Mucosa of gallbladder (tissue), 1 donor: ENCODE measurements at regions not wholly inside any gene's neighbourhood (a gene's known extent, or its start where the extent isn't known, plus 50 kb on each side); places are given as distances from the start of the nearest gene placed in this dataset.
"Not testable (repeated sequence)": the region's sequence is repeated elsewhere in the genome, so short reads cannot be mapped to it uniquely, and the experiment has no call there.

Source experiments
- DNase-seq: peaks from one replicate; pipeline ENCODE4 v3.0.0-alpha.2; 2020; ENCODE audit warnings: low spot score
- donor health status: DM: no; HTN: no; CAD: no.

DNA sequence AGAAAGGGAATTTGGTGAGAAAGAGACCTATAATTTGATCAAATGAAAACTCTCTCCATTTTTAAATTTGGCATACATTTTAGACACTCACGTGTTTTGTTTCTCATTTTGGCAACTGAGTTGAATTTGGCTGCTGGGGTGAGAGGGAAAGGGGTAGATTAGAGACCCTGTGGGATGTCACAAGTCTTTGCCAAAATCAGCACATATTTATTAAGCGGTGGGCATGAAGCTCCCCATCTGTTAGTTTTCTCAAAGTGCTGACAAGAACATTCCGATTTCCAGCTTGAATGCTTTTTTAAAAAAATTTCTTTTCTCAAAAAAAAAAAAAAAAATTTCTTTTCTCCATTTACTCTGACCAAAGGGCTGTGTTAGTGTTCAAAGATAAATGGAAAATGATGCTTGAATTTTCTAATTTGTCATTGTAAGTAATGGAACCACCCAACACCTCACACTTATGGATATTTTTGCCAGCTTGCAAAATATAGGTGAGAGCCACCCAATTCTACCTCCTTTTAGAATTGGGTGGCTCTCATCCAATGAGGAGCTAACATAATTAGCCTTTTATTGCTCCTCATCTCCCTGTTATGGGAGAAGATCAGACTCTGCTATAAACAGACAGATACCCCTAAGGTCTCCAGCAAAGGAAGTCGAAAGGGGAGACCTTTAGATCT is 222.9 kb upstream of the FN1 start:
- DNase-seq = no peak

DNA sequence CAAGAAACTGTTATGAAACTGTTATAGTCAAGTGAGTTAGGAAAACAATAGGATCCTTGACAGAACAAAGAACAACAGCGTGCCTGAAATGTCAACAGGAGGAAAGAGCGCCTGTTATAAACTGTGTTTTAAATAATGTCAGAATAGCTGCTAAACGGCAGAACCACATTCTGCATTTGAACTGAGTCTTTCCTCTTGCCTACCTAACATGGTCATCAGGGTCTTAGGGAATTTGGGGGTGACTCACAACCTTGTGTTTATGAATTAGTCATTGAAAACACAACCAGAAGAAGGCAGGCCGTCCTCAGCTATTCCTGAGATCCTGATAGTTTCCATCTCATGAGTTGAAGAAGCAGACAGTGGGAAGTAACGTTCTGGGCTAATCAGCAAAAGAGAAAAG is 222.0 kb upstream of the FN1 start:
- DNase-seq = no peak

DNA sequence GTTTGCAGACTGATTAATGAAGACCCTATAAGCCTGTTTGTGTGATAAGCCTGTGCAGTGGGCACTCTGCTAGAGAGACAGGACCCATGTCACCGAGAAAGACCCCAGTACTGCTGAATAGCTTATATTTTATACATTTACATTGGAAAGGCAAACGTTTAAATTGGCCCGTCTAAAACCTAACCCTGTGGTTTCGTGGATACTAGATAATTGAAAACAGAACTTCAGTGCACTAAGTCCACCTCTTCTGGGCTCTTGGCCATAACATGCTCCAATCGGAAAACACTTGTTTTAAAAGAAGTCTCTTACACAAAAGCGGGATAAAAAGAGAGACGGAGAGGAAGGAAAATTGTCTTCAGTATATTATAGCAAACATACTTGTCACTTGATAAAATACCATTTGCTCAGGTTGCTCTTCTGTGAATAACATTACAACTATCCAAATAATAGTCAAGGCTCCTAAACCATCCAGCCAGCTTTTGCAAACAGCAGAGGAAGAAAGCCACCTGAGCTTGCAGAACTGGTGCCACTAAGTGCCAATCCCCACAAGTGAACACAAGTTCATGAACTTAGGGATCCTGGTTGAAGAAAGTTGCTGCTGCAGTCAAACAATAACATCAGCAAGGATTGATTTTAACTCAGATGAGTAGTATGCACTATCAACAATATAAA is 218.4 kb upstream of the FN1 start:
- peak; percentile 46 for DNase-seq

DNA sequence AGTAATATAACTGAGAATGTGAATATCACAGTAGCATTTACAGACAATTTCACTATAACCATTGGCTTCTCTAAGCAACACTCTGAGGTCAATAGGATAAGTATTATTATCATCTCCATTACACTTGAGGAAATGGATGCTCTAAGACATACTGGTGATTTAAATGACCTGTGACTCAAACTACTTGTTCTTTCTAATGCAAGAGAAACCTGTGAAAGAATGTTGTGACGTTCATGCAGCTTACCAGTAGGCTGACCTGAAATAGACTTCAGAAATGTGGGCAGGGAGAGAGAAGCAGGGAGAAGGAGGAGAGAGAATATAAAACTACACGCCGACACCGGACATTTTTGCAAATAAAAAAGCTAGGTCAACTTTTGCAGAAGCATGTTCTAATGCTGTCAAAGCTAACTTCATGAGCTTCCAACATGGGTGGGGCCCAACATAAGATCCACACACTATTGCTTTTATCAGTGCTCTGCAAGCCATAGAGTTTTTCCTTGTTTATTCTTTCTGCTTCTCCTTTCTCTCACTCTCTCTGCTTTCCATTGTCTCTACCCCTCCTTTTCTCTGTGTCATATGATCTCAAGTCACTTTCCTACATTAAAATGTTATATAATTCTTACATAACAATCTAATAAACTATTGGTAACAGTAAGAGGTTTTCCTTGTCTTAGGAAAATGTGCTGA is 217.6 kb upstream of the FN1 start:
- no peak for DNase-seq

DNA sequence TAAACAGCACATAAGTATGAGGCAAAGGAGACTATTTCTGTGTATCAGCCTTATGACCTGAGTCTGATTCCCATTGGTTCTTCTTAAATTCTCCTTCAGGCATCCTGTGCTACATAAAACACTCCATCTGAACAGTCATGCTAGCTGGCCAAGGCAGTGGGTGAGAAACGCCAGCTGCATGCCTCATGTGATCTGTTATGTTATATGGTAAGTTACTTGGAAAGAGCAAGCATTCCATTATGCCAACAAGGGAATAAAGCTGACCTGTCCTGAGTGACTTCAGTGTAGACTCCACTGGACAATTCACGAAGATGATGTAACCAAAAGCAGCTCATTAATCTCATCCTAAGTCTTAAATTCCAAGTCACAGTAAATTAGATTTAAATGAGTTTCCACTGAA is 216.5 kb upstream of the FN1 start:
- DNase-seq = no peak

DNA sequence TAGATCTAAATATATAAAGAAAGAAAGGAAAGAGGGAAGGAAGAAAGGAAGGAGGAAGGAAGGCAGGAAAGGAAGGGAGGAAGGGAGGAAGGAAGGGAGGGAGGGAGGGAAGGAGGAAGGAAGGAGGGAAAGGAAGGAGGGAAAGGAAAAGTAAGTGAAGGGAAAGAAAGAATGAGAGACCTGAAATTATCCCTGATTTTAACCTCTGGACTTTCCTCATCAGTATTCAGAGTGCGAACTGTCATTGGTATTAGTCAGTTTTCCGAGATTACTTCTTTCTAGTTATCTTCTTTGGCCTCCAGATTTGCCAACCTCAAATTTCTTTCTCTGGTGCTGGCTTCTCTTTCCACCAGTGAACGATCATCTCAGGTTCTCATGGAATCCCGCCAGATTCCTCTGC is 215.5 kb upstream of the FN1 start:
- no peak for DNase-seq

DNA sequence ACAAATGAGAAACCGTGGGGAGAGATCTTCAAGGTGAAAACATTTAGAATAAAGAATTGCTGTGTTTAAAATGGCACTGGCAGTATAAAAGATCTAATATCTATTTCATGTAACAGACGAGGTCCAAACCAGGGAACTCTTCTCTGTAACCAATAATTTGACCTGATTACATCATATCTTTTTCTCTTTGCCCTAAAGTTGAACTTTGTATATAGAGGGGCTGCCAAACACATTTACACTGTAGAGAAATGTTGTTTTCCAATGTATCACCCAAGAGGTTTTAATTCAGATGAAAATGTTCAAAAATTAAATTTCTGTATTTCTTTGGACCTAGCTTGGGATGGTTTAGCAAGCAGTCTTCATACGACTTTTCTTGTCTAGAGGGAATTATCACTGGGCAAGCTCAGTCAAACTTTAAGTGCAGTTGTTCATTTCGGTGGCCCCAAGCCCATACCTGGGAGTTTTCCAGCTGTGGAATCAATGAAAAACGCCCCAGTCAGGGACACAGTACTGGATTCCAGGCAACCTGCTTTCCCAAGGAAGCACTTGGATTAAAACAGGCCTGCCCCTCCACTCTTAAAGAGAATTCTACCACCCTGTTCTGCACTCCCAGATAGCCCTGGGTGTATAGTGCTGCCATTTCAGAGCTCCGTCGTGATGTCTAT is 208.5 kb upstream of the FN1 start:
- no peak for DNase-seq

DNA sequence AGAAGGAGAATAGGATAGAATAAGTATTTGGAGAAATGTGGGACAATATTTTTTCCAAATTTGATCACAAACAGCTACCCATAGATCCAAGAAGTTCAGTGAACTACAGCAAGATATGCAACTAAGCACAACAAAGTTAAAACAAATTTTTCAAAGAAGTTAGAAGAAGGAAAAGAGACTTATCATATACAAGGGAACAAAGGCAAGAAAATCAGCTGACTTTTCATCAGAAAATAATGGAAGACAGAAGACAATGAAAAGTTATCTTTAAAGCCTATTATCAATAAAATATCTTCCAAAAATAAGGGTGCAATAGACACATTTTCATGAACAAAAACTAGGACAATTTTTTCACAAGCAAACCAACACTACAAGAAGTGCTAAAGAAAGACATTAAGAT is 202.8 kb upstream of the FN1 start:
- DNase-seq = no peak

DNA sequence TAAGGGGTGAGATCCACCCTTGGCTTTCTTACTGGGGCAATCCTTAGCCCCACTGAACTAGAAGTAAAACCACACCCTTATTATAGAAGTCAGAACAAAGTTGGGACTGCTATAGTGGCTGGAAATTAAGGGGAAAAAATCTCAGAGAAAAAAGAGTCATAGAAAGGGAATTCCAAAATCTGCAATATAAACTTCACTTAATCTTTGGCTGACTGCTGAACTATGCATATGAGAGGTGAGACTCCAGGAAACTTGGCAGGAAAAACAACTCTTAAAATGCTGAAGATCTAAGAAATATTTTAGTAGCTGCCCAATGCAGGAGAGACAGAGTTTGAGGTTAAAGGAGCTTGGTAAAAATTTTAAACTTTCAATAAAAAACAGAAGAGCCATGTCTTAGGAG is 201.8 kb upstream of the FN1 start:
- no peak for DNase-seq

DNA sequence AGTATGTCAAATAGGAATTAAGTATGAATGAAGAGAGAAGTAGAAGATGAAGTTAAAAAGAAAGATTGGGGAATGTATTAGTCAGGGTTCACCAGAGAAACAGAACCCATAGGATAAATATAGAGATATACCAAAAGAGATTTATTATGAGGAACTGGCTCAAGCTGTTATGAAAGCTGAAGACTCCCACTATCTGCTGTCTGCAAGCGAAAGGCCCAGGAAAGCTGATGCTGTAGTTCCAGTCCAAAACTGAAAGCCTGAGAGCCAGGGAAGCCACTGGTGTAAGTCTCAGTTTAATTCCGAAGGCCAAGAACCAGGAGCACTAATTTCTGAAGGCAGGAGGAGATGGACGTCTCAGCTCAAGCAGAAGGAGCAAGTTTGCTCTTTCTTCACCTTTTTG is 200.9 kb upstream of the FN1 start:
- DNase-seq = no peak

DNA sequence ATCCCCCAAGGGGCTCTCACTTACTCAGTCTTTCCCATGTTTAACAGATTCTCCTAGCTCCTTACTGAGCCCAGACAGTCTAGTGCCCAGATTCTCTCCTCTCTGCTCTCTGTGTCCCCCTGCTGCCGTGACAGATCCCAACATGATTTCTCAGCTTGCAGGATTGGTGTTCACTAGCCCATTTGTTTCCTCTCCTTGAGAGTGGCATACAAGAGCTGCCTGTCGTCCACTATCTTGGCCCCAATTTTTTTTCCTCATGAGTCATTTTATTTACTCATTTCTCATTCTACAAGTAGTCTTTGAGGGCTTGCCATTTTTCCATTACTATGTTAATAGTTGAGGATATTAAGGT is 199.9 kb upstream of the FN1 start:
- no peak for DNase-seq

DNA sequence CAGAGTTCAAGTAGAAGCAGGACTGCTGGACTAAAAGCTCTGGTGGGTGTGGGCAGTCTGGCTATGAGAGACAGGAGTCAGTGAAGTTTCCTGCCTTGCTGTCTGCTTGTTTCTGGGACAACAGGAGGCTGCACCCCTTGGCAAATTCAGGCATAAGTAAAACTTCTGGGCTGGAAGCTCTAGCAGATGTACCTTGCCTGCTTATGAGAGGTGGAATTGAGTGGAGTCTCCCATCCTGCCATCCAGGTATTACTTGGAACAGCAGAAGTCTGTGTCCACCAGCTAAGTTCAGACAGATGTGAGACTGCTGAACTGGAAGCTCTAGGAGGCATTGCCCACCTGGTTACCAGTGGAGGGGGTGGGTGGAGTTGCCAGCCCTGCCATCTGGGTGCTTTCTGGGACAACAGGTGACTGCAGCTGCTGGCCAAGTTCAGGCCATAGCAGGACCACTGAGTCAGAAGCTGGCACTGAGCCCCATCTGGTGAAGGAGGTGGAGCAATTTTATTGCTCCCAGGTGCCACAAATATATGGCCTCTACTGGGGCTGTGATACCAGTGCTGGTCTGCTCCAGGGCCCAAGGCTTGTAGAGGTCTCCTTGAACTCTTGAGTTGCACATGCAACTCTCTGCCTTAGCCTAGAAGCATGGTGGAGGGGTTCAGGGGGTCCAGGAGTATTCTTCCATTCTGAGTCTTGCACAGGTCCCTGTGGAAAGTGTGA is 199.4 kb upstream of the FN1 start:
- no peak for DNase-seq

DNA sequence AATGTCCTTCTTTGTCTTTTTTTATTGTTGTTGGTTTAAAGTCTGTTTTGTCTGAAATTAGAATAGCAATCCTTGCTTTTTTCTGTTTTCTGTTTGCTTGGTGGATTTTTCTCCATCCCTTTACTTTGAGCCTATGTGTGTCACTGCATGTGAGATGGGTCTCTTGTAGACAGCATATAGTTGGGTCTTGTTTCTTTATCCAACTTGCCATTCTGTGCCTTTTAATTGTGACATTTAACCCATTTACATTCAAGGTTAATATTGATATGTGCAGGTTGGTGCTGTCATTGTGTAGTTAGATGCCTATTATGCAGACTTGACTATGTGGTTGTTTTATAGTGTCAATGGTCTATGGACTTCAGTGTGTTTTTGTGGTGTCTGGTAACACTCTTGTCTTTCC is 197.5 kb upstream of the FN1 start:
- no peak for DNase-seq

DNA sequence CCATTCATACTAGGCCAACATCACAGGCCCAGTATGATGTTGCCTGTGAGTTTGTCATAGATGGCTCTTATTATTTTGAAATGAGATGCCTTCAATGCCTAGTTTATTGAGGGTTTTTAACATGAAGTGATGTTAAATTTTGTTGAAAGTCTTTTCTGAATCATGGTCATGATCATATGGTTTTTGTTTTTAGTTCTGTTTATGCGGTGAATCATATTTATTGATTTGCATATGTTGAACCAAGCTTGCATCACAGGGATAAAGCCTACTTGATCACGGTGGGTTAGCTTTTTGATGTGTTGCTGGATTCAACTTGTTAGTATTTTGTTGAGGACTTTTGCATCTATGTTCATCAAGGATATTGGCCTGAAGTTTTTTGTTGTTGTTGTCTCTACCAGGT is 195.8 kb upstream of the FN1 start:
- DNase-seq = no peak

DNA sequence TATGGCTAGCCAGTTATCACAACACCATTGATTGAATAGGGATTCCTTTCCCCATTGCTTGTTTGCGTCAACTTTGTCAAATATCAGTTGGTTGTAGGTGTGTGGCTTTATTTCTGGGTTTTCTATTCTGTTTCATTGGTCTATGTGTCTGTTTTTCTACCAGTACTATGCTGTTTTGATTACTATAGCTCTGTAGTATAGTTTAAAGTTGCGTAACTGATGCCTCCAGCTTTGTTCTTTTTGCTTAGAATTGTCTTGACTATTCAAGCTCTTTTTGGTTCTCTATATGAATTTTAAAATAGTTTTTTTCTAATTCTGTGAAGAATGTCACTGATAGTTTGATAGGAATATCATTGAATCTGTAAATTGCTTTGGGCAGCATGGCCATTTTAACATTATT is 194.9 kb upstream of the FN1 start:
- not testable (repeated sequence) for DNase-seq

DNA sequence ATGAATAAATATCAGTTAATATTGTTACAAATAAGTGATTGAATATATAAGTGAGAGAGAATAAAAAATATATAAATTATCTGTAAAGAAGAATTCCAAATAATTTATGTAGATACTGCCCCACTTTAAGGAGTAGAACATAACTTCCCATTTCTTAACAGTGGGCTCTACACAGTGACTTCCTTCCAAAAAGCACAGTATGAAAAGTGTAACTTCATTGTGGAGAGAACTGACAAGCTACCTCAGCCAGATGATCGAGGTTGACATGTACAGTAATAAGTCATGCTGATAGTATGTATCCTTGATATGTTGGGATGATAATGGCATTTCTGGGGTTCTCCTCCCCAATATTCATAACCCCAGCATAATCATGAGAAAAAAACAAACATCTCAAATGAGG is 191.9 kb upstream of the FN1 start:
- DNase-seq = no peak

DNA sequence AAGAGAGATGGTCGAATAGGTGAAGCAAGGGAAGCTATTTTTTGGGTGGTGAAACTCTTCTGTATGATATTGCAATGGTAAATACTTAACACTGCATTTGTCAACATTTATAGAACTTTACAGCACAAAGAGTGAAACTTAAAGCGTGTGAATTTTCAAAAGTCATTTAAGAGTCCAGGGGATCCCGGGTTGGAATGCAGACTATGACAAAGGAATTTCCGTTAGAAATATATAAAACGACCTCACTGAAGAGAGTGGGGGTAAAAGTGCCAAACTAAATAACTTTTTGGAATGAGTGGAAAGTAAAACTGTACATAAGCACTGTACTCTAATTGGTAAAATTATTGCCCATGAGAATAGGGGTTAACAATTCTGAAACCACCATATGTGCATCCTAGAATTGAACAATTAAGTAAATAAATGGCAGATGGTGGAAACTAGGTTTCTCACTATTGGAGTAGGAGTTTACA is 191.0 kb upstream of the FN1 start:
- DNase-seq = no peak

DNA sequence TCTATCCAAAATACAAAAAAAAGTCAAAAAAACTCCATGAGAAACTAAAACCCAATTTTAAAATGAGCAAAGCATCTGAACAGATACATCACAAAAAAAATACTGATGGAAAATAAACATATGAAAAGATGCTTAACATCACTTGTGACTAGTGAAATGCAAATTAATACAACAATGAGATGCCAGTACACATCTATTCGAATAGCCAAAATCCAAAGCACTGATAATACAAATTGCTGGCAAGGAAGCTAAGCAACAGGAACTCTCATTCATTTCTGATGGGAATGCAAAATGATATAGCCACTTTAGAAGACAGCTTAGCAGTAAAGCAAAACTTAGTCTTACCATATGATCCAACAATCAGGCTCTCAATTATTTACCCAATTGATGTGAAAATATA is 190.2 kb upstream of the FN1 start:
- DNase-seq = no peak

DNA sequence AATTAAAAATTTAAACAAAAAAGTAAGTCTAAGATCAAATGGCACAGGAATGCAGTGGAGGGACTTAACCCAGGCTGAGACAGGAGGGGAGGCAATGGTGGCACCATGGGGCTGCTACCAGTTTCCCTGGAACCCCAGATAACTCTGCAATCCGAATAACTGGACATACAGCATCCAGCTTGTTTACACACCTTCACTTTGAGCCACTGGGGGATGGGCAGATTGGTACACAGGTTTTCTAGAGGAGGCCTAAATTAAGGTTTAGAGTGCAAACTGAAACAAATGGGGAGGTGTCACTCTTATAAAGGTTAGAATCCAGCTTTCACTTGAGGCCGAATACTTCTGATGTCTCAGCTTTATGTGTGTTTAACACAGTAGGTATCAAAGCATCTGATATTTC is 189.3 kb upstream of the FN1 start:
- DNase-seq = no peak

DNA sequence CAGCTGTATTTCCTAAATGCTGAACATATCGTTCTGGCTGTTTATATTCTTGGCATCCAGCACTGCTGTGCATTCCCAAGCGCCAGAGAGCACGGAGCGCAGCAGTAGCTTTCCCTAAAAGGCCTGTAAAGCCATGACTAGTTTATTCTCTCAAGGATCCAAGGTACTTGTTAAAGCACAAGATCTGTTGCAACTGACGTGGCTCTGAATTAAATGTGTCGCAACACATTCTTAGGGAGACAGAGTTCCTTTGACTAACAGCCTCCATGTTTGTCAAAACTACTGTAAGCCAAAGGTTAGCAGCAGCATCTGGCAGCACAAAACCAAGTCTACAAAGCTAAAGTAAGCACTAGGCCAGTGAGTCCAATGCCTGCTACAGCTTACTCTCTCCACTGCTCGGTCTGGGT is 188.6 kb upstream of the FN1 start:
- peak; percentile 39 for DNase-seq

DNA sequence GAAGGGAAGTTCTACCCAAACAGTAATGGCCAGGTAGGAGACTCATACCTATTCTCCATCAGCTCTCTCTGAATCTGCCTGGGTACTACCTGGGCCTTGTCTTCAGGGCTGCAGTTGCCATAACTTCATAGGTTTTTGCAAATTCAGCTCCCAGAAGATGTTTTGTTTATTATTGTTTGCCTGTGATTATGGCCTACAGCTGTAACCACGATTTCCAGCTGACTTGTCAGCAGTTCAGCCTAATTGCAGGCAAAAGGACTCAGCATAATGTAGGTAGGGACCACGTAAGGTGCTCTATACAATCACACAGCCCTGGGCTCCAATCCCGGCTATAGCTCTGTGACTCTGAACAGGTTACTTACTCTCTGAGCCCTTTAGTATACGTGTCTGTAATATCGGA is 187.0 kb upstream of the FN1 start:
- DNase-seq = no peak

DNA sequence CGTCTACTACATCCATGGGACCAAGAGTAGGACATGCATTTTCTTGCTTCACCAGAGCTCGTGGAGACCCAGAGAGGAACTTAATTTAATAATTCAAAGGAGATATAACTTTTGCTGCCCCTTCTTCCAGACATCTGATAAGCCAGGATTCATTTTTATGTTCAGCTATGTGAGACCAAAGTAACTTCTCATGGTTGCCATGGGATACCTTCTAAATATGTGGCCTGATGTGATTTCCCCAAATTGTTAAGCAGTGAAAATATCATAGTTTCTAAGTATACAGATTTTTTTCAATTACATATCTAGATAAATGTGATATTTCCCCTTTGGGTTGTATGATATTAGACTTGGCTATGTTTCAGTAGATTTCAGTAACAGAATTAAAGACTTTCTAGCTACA is 185.5 kb upstream of the FN1 start:
- DNase-seq = no peak
